OCI-LY1 (cell line): ENCODE measurements at regions not wholly inside any gene's neighbourhood (a gene's known extent, or its start where the extent isn't known, plus 50 kb on each side); places are given as distances from the start of the nearest gene placed in this dataset.

ENCODE experiments used
- H2AFZ ChIP-seq: fragments of 200-600 bp; sonication (generic), shearing (Covaris generic); 2 replicates; pipeline ENCODE4 v1.6.0; 2014; ENCODE audit warnings: antibody characterized with exemption, mild to moderate bottlenecking, low read length
- H3F3A ChIP-seq: fragments of 200-600 bp; sonication (generic), shearing (Covaris generic); 2 replicates; pipeline ENCODE4 v1.6.0; 2014; ENCODE audit warnings: mild to moderate bottlenecking, antibody characterized with exemption, low read length, moderate library complexity; ENCODE audit not compliant: insufficient read depth
- H3K27ac ChIP-seq: fragments of 200-600 bp; sonication (generic); 2 replicates; pipeline ENCODE4 v1.5.1; 2014; ENCODE audit warnings: low read length, mixed run types, mild to moderate bottlenecking, low read depth; ENCODE audit not compliant: poor library complexity, severe bottlenecking
- H3K27me3 ChIP-seq: fragments of 200-600 bp; sonication (generic); 2 replicates; pipeline ENCODE4 v1.6.0; 2014; ENCODE audit warnings: antibody characterized with exemption, mild to moderate bottlenecking, low read length, moderate library complexity; ENCODE audit not compliant: insufficient read depth
- H3K36me3 ChIP-seq: fragments of 200-600 bp; sonication (generic); 2 replicates; pipeline ENCODE4 v1.6.1; 2014; ENCODE audit warnings: mild to moderate bottlenecking, antibody characterized with exemption, low read length, moderate library complexity, mixed read lengths; ENCODE audit not compliant: insufficient read depth
- H3K4me1 ChIP-seq: fragments of 200-600 bp; sonication (generic); 2 replicates; pipeline ENCODE4 v1.5.1; 2014; ENCODE audit warnings: mild to moderate bottlenecking, low read length, moderate library complexity; ENCODE audit not compliant: insufficient read depth, severe bottlenecking
- H3K4me2 ChIP-seq: fragments of 200-600 bp; sonication (generic), shearing (Covaris generic); 2 replicates; pipeline ENCODE4 v1.6.1; 2014; ENCODE audit warnings: low read length
- H3K4me3 ChIP-seq: fragments of 200-600 bp; sonication (generic); 2 replicates; pipeline ENCODE4 v1.5.1; 2014; ENCODE audit warnings: low read length, low read depth, mild to moderate bottlenecking, mixed read lengths; ENCODE audit not compliant: poor library complexity, severe bottlenecking
- H3K79me2 ChIP-seq: fragments of 200-600 bp; shearing (Covaris generic); 2 replicates; pipeline ENCODE4 v1.6.1; 2016; ENCODE audit warnings: mixed run types, low read length, mixed read lengths; ENCODE audit not compliant: insufficient read depth
- H3K9ac ChIP-seq: fragments of 200-600 bp; sonication (generic), shearing (Covaris generic); 2 replicates; pipeline ENCODE4 v1.6.1; 2014; ENCODE audit warnings: mild to moderate bottlenecking, low read length, mixed read lengths
- H3K9me2 ChIP-seq: fragments of 200-600 bp; sonication (generic), shearing (Covaris generic); 2 replicates; pipeline ENCODE4 v1.6.1; 2014; ENCODE audit warnings: low read depth, mild to moderate bottlenecking, low read length, mixed read lengths
- H3K9me3 ChIP-seq: fragments of 200-600 bp; shearing (Covaris generic); 2 replicates; pipeline ENCODE4 v1.6.1; 2014; ENCODE audit warnings: low read length, mixed read lengths
- H4K20me1 ChIP-seq: fragments of 200-600 bp; sonication (generic), shearing (Covaris generic); 2 replicates; pipeline ENCODE4 v1.6.0; 2016; ENCODE audit warnings: mild to moderate bottlenecking, low read length; ENCODE audit not compliant: insufficient read depth
- EZH2 ChIP-seq: fragments of 200-600 bp; sonication (generic), shearing (Covaris generic); IDR thresholded peaks from 2 replicates; pipeline ENCODE4 v1.8.0; 2017; ENCODE audit warnings: borderline replicate concordance, mixed run types, mild to moderate bottlenecking, antibody characterized with exemption, low read length, moderate library complexity, mixed read lengths
- TF ChIP-seq, protein P1 (sequence below): fragments of 200-600 bp; sonication (generic), shearing (Covaris generic); IDR thresholded peaks from 2 replicates; pipeline ENCODE4 v1.5.1; 2017; ENCODE audit warnings: mild to moderate bottlenecking, antibody characterized with exemption, low read length, moderate library complexity, mixed read lengths

DNA sequence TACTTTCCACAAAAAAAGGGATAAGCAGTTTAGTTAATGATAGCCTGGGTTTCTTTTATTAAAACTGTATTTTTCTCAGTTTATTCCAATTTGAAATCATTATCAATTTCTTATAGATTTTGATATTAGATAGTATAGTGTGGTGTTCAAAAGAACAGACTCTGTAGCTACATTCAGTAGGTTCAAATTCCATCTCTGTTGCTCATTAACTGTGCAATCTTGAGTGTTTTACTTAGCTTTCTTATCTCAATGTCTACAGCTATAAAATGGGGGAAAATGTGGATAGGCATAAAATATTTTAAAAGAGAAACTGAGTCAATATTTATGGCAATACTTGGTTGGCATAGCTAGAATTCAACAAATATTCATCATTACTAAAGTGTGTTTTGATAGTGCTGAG, 86.9 kb upstream of the SEMA3A start:
- Histone ChIP-seq H3K4me3 (no peak overlapping the region), H3K27ac (no peak overlapping the region), H3K4me2 (no peak overlapping the region), H4K20me1 (no peaks in the 10 kb centered on the region), H3K79me2 (no peaks in the 10 kb centered on the region), H3K27me3 (no peaks in the 10 kb centered on the region), H3K9ac (no peak overlapping the region), H3K36me3 (no peaks in the 10 kb centered on the region), H3K4me1 (no peaks in the 10 kb centered on the region), H3F3A (no peaks in the 10 kb centered on the region), H3K9me3 (no peaks in the 10 kb centered on the region), H3K9me2 (no peaks in the 10 kb centered on the region), H2AFZ (no peak overlapping the region)
- TF ChIP-seq, protein P1, sequence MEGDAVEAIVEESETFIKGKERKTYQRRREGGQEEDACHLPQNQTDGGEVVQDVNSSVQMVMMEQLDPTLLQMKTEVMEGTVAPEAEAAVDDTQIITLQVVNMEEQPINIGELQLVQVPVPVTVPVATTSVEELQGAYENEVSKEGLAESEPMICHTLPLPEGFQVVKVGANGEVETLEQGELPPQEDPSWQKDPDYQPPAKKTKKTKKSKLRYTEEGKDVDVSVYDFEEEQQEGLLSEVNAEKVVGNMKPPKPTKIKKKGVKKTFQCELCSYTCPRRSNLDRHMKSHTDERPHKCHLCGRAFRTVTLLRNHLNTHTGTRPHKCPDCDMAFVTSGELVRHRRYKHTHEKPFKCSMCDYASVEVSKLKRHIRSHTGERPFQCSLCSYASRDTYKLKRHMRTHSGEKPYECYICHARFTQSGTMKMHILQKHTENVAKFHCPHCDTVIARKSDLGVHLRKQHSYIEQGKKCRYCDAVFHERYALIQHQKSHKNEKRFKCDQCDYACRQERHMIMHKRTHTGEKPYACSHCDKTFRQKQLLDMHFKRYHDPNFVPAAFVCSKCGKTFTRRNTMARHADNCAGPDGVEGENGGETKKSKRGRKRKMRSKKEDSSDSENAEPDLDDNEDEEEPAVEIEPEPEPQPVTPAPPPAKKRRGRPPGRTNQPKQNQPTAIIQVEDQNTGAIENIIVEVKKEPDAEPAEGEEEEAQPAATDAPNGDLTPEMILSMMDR, result no peak
- no peak for TF ChIP-seq EZH2

DNA sequence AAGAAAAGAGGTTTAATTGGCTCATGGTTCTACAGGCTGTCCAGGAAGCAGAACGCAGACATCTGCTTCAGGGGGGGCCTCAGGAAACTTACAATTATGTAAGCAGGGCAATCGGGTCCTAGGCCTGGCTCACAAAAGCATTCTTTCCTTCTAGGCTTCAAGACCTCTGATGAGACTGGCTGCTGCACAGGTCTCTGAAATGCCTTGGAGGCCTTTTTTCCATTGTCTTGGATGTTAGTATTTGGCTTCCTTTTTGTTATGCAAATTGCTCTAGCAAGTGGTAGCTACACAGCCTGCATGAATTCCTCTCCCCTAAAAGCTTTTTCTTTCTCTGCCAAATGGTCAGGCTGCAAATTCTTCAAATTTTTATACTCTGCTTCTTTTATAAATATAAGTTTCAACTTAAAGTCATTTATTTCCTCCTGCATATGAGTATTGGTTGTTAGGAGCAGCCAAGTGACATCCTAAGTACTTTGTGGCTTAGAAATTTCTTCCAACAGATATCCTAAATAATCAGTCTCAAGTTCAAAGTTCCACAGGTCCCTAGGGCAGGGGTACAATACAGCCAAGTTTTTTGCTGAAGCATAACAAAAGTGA, 83.1 kb upstream of the SEMA3A start:
- no peaks in the 10 kb centered on the region for H4K20me1 ChIP-seq
- no peak for TF ChIP-seq EZH2
- TF ChIP-seq, protein P1, result no peak
- H3K9ac ChIP-seq, result no peak overlapping the region
- H3K27ac ChIP-seq, result no peak overlapping the region
- no peaks in the 10 kb centered on the region for H3K9me3 ChIP-seq
- H3K36me3 ChIP-seq, result no peaks in the 10 kb centered on the region
- H3K4me3 ChIP-seq, result no peak overlapping the region
- H3K4me1 ChIP-seq, result peaks cover 12% of the 10 kb centered on the region
- no peaks in the 10 kb centered on the region for H3F3A ChIP-seq
- no peaks in the 10 kb centered on the region for H3K27me3 ChIP-seq
- no peak overlapping the region for H3K4me2 ChIP-seq
- H2AFZ ChIP-seq, result peak overlapping the region; percentile 68; the same call in 1 of the 2 replicates
- H3K79me2 ChIP-seq, result no peaks in the 10 kb centered on the region
- H3K9me2 ChIP-seq, result no peaks in the 10 kb centered on the region

DNA sequence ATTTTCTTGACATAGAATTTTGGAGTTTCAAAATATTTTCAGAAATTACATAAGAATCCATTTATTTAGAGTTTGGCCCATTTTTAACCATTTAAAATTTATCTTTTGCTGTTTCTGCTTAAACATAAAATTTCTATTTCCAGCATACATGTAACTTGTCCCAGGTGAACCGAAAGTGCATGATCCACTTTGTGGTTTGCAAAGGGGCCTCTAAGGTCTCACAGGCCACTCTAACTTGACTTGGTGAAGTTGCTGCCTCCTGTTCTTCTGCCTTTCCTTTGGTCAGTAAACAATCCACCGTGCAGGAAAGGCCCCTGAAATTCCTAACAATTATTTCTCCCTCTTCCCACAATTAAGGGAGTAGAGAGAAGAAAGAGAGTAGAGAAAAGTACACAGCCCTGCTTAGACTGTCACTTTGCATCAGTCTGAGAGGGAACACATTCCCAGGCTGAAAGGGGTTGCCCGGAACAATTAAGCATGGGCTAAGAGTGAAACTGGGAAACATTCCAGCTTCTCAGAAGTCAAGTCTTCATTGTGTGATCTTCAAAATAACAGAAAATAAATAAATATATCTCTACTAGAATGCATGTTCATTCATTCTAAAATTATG, 79.5 kb upstream of the SEMA3A start:
- TF ChIP-seq, protein P1, result no peak
- no peak for TF ChIP-seq EZH2
- H3K4me3 ChIP-seq, result no peak overlapping the region
- peaks cover 32% of the 10 kb centered on the region for H3K4me1 ChIP-seq
- no peaks in the 10 kb centered on the region for H3K36me3 ChIP-seq
- H3K79me2 ChIP-seq, result no peaks in the 10 kb centered on the region
- no peaks in the 10 kb centered on the region for H3K9me2 ChIP-seq
- no peak overlapping the region for H3K4me2 ChIP-seq
- no peaks in the 10 kb centered on the region for H4K20me1 ChIP-seq
- H2AFZ ChIP-seq, result no peak overlapping the region
- H3K9ac ChIP-seq, result no peak overlapping the region
- no peaks in the 10 kb centered on the region for H3F3A ChIP-seq
- H3K27me3 ChIP-seq, result no peaks in the 10 kb centered on the region
- H3K27ac ChIP-seq, result no peak overlapping the region
- no peaks in the 10 kb centered on the region for H3K9me3 ChIP-seq
